ENCODE measurements at regions not wholly inside any gene's neighbourhood (a gene's known extent, or its start where the extent isn't known, plus 50 kb on each side); places are given as distances from the start of the nearest gene placed in this dataset.

- TF ChIP-seq EP300 (IDR thresholded peaks at IDR 0.05) (no peak), CTCF (IDR thresholded peaks at IDR 0.05) (no peak)
These were observed 331.5 kb downstream of the ARPP21 start for GRCh38 chr3:35970793-35971192.

All from upper lobe of left lung (tissue), 4 donors.